ENCODE measurements at regions not wholly inside any gene's neighbourhood (a gene's known extent, or its start where the extent isn't known, plus 50 kb on each side); places are given as distances from the start of the nearest gene placed in this dataset.

DNA sequence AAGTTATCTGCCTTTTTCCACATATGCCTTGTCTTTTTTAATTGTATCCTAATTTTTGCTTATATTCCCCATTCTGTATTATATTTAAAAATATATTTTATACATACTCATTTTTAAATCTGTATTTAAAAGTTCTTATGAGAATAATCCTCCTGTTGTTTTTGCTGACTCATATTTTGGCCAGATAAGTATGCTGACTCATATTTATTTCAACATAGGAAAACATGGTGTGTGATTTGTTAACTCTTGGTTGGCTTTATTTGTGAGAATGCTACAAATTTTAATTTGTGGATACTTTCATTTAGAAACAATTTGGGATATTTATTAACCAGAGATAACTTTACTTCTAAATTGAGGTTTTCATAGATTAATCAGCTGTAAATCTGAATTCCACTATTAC lies 587.7 kb downstream of the CPS1 start:
- TF ChIP-seq, protein P1, sequence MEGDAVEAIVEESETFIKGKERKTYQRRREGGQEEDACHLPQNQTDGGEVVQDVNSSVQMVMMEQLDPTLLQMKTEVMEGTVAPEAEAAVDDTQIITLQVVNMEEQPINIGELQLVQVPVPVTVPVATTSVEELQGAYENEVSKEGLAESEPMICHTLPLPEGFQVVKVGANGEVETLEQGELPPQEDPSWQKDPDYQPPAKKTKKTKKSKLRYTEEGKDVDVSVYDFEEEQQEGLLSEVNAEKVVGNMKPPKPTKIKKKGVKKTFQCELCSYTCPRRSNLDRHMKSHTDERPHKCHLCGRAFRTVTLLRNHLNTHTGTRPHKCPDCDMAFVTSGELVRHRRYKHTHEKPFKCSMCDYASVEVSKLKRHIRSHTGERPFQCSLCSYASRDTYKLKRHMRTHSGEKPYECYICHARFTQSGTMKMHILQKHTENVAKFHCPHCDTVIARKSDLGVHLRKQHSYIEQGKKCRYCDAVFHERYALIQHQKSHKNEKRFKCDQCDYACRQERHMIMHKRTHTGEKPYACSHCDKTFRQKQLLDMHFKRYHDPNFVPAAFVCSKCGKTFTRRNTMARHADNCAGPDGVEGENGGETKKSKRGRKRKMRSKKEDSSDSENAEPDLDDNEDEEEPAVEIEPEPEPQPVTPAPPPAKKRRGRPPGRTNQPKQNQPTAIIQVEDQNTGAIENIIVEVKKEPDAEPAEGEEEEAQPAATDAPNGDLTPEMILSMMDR (IDR thresholded peaks at IDR 0.05; ENCODE audit: low read depth, low read length, missing control alignments): no peak
- no peak overlapping the region for H3K4me3 ChIP-seq (ENCODE audit: low read depth, low read length)
- DNase-seq (ENCODE audit: low read depth): no peak

DNA sequence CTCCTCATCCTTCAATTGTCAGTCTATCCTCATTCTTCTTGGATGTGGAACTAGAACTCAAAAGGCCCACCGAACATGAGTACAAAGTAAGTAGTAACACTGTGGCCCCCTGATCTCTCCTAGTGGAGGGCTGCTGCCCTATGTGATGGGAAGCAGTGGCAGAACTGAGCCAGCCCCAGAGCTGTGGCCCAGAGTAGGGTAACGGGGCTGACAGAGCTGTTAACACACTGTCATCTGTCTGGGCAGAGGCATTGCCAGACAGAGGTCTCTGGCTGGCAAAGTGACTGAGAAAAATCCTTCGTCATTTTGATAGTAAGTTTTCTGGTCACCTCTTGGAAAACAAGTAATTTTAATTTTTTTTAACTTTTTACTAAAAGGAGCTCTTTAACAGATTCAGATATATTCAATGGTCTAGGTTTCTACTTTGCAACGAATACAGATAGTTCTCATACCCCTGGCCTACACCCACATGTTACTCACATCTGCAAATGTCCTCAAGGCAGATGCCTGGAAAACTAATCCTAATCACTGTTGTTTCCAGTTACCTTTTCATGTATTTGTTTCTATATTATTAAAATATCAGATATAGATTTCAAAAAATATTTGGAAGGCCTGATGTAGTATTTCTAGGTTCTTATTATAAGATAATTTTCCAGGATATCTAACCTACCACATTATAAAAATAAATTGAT lies 588.7 kb downstream of the CPS1 start:
- no peak for DNase-seq (ENCODE audit: low read depth)
- no peak overlapping the region for H3K4me3 ChIP-seq (ENCODE audit: low read depth, low read length)
- TF ChIP-seq, protein P1 (IDR thresholded peaks at IDR 0.05; ENCODE audit: low read depth, low read length, missing control alignments): no peak

DNA sequence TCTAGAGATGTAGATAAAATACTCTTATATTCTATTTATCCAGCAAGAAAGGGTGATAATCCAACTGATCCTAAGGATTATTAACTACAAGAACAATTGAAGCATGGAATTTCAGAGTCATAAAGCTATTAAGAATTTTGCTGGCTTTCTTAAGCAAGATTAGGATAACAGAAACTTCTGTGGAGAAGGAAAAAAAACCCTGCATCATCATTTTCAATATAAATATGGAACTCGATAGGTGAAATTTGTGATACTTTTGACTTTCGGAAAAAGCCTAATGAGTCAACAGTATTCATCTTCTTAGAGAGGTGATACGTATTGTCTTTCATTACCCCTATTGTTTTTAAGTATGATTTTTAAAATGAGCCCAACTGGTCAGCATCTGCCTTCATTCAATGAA lies 593.3 kb downstream of the CPS1 start:
- no peak overlapping the region for H3K4me3 ChIP-seq (ENCODE audit: low read depth, low read length)
- no peak for DNase-seq (ENCODE audit: low read depth)
- TF ChIP-seq, protein P1 (IDR thresholded peaks at IDR 0.05; ENCODE audit: low read depth, low read length, missing control alignments): no peak

DNA sequence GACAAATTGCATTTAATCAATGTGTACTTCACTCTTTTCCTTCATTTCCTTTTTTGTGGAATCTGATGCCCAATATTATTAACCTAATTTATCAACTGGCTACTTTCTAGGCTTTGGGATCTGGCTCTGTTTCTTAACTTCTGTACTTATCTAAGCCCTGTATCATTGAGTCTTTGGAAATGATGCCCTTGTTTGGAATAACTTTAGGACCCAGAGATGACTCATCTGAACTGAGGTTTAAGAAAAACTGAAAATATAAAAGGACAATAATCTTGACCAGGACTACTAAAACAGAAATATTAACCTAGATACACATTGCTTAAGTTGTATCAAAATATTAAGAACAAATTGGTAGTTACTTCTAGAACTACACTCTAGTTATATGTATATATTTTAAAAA lies 600.8 kb downstream of the CPS1 start:
- H3K4me3 ChIP-seq (ENCODE audit: low read depth, low read length): no peak overlapping the region
- no peak for DNase-seq (ENCODE audit: low read depth)
- TF ChIP-seq, protein P1 (IDR thresholded peaks at IDR 0.05; ENCODE audit: low read depth, low read length, missing control alignments): no peak

DNA sequence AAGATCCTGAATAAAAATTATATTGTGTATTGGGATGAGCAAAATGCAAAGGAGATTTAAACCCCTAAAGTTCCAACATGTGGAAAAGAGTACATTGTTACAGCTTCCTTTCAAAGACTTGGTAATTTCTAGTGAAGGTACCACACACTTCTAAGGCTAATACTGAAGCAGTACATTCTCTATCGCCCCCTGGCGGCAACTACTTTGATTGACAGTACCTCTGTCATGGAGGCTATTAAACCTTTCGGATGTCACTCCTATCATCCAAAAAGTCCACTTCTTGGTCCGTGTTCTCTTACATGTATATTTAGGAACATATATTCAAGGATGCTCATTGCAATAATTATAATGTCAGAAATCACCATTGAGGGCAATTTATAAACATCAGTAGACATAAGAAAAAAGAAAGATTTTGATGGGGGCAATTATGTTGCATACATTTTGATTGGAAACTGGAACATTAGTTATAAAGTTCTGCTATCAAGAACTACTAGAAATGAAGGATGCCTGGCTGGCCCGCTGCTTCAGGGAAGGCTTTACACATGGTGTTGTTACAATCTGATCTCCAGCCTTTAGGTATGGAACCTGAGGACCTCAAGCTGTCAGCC lies 601.6 kb downstream of the CPS1 start:
- peak; percentile 26 for DNase-seq (ENCODE audit: low read depth)
- TF ChIP-seq, protein P1 (IDR thresholded peaks at IDR 0.05; ENCODE audit: low read depth, low read length, missing control alignments): peak; percentile 77

DNA sequence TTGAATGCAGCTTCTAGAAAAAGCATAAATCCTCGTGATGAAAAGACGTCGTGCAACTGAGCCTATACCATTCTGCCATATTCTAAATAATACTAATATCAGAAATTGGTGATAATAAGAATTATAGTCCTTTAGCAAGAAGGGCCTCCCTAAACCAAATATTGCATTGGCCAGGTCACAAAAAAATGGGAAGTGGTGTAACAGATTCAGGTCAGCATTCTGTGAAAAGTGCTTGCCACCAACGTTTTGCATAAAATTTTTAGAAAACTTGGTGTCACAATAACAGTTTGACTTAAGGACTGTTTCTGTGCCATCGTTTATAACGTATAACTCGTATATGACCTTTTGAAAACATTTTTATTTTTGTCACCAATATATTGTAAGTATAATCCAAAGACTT lies 603.6 kb downstream of the CPS1 start:
- TF ChIP-seq, protein P1 (IDR thresholded peaks at IDR 0.05; ENCODE audit: low read depth, low read length, missing control alignments): no peak
- no peak for DNase-seq (ENCODE audit: low read depth)
- no peak overlapping the region for H3K4me3 ChIP-seq (ENCODE audit: low read depth, low read length)

More for the DNA sequence above, 601.6 kb downstream of the CPS1 start:
- no peak overlapping the region for H3K4me3 ChIP-seq (ENCODE audit: low read depth, low read length)

DNA sequence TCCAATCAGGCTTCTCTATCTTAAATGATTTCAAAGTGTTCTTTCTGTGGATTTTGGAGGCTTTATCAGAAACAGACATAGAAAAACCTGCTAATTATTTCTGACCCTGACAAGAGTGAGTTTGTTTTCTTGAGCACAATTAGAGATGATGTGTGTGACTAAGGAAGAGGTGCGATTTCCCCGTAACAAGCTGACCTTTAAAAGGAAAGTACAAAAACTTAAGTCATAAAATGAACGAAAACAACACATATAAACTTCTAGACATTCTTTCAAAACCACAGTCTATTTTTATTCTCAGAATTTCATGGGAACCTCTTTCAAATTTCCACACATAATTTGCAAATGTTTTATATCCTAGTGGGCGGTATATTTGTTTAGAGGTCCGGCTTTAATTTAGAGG lies 604.8 kb downstream of the CPS1 start:
- TF ChIP-seq, protein P1 (IDR thresholded peaks at IDR 0.05; ENCODE audit: low read depth, low read length, missing control alignments): no peak
- no peak for DNase-seq (ENCODE audit: low read depth)
- H3K4me3 ChIP-seq (ENCODE audit: low read depth, low read length): no peak overlapping the region

All from GM12864 (cell line).